CD4-positive, alpha-beta T cell treated with Interleukin-15 for 1 hour (primary cell): ENCODE measurements at regions not wholly inside any gene's neighbourhood (a gene's known extent, or its start where the extent isn't known, plus 50 kb on each side); places are given as distances from the start of the nearest gene placed in this dataset.

ENCODE experiments used
- DNase-seq: peaks from one replicate; pipeline ENCODE4 v3.0.0-alpha.2; 2020

DNA sequence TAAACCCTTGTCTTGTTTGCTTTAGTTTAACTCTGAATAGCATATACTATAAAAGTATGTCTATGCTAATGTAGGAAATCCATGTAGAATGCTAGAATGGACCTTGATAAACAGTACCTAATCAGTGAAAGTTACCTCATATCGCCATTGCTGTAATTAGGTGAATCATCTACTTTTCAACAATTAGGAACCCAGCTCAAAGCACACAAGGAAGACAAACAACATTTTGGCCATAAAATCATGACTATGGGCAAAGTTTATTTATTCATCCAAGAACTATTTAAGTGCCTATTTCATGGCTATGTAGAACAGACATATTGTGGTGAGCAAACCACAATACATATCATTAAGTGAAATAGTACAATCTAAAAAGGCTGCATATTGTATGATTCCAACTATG is 1043.2 kb downstream of the BRINP3 start:
- DNase-seq, result no peak

DNA sequence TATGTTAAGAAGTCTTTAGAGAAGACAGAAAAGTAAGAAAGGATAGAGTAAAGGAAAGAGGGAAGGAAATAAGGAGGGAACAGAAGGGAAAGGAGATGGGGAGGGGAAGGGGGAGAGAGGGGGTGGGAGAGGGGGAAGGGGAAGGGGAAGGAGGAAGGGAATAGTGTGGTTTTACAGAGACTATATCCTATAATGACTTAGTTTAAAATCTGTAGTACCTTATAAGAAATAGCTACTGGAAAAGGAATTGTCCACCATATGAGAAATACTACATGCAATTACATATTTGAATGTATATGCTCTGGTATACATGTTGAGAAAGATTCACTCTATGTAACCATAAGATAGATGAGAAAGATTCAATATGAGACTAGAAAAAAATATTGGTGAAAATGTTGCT is 1042.3 kb downstream of the BRINP3 start:
- DNase-seq, result no peak

GRCh38 chr1:189438808-189439207 is 1038.9 kb downstream of the BRINP3 start:
- no peak for DNase-seq

DNA sequence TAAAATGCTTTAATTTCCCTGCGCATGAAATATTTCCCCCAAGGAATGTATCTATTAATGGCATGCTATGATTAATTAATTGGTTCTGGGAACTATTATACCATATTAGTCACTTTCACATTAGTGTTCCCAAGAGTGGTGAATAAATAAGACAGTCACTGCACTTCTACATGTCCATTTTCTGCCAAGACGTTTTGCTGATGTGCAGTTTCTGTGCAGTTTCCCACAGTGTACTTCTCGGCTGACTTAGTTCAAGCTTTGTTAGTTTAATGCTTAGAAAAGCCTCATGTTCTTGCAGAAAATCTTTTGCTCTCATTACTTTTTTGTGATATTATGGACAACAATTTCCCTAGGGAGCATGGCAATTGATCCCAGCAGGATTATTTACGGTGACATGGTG is 1014.5 kb downstream of the BRINP3 start:
- DNase-seq, result no peak

- DNase-seq, result no peak
These were observed 980.9 kb downstream of the BRINP3 start for GRCh38 chr1:189496768-189497167.

GRCh38 chr1:189499736-189500135 is 977.9 kb downstream of the BRINP3 start:
- no peak for DNase-seq

DNA sequence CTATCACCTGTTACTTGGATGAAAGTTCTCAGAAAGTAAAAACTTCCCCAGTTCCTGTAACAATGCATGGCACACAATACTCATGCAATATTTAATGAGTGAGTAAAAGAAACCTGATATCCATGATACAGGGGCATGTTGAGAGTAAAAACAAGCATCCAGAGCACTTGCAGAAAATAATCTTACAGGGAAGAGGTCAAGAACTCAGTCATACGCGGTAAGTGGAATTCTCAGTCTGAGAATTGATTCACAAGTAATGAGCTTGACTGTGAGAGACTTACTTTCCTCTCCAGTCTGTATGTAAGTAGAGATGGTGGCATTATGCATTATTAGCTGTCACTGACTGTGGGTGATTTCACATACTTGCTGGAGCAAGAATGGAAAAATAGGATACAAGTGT is 976.9 kb downstream of the BRINP3 start:
- no peak for DNase-seq

- no peak for DNase-seq
These were observed 966.8 kb downstream of the BRINP3 start for GRCh38 chr1:189510827-189511226.

DNA sequence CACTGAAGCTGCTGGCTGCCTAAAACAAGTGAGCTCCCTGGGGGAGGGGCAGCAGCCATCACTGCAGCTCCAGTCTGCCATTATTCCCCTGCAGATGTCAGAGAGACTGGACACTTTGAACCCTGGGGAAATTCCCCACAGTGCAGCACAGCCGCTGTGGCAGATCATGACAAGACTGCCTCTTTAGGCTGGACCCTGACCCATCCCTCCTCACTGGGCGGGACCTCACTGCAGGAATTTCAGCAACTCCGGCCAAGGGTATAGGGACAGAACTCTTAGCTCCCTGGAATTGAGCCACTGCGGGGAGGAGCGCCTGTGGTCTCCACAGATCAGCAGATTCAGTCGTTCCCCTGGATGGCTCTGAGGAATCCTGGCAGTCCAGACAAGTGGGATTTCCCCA is 964.6 kb downstream of the BRINP3 start:
- DNase-seq, result no peak

GRCh38 chr1:189522441-189522840 is 955.2 kb downstream of the BRINP3 start:
- DNase-seq, result no peak

- no peak for DNase-seq
These were observed 953.2 kb downstream of the BRINP3 start for GRCh38 chr1:189524501-189524900.

DNA sequence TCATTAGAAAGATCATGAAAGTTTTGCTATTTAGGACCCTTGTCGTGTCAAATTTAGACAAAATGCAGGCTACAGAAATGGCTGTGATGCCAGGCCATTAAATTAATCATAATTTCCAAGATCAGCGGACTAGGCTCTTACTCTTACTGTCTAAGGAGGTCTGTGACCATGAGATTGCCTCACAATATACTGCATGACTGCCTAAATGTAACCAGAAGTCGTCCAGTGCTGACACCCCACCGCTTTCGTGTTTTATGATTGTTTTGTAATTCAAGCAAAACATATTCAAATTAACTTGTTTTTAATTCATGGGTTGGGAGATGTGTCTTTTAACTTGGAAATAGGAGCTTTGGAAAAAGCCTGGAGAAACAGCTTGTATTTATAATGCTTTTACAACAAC is 947.5 kb downstream of the BRINP3 start:
- DNase-seq, result no peak

DNA sequence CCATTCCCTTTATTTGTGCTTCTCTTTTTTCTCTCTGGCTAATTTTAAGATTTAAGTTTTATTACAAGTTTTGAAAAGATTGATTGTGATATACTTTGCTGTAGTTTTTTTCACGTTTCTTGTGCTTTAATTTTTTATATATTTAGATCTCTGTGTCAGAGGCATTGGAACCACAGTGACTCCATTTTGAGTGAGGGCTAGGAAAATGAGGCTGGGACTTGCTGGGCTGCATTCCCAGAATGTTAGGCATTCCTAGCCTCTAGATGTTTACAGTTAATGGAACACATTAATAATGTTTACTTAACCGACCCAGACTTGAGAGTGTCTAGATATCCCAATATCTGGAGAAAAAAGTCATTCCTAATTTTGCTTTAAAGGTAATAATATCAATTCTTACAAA is 939.4 kb downstream of the BRINP3 start:
- no peak for DNase-seq

GRCh38 chr1:189550498-189550897 is 927.2 kb downstream of the BRINP3 start:
- no peak for DNase-seq

DNA sequence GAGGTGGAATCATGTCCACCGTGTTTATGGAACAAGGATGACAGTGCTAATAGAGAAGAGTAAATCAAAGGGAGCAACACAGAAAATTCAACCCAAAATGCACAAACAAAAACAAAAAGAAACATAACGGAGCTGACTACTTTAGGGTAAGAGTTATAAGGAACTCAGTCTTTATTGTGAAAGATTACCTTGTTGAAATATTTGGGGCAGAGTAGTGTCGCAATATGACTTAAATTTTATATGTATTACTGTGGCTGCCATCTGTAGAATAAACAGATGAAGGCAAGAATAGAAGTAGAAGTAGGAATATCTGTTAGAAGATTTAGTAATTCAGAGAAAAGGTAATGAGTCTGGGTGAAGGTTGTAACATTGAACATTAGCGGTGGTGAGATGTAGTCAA is 913.9 kb downstream of the BRINP3 start:
- no peak for DNase-seq

DNA sequence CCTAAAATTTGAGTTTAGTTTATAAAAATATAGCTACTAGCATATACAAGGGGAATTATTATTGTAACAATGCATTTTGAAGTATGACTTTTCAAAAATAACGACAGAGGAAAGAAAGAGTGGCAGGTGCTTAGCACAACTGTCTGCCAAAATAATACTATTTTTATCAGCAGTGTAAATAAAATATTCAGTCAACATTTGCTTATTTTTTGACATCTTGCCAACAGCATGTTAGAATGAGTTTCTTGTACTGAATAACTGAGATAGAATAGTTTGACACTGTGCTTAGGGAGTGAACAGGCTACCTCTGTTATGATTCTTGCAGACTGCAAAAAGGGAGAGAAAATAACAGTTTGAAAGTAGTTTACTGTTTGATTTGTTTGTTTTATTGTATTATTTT is 909.8 kb downstream of the BRINP3 start:
- no peak for DNase-seq

DNA sequence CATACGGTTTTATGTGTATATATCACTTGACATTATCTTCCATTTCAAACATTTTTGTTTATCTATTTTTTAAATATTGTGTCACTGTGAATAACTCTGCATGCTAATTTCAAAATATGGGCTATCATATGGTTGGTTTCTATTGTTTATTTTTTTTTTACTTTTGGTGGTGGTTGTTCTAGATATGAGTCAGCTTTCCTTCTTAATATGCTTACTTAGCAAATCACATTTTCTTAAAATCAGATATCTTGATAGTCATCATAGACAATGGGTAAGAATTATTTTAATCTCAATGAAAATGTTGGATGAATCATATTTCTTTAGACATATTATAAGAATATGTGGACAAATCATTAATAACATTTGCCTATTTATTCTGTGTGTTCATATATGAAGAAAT is 881.5 kb downstream of the BRINP3 start:
- DNase-seq, result no peak

DNA sequence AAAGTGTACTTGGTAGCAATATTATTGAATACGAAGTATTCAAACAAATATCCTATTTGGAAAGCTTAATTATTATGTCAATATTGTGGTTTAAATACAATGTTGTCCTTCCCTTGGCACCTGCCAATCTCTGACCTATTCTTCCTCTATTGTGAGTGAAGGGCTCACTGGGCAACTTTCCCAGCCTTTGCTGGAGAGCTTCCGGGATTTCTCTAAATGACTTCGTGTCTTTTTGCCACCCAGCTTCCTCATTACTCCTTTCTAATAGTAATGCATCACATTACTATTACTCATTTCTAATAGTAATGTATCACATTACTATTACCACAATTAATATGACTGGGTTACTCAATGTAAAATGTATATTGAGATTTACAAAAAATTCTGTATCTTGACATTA is 880.6 kb downstream of the BRINP3 start:
- DNase-seq, result no peak

GRCh38 chr1:189605226-189605625 is 872.4 kb downstream of the BRINP3 start:
- DNase-seq, result no peak

DNA sequence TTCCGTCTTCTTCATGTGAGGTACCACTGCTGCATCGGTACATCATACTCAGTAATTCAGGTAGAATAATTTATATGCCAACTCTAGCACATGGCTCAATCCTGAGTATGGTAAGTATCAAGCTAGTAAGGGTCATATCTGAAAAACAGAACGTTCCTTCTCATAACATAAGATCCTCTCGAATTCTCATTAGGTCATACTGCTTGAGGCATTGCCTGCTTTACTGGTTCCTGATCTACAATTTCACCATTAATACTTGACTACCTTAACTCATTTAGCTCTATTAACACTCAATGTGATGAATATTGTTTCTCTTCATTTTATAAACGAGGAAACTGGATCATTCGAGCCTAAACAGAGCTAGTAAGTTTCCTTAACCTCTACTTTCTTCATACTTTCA is 871.6 kb downstream of the BRINP3 start:
- no peak for DNase-seq

GRCh38 chr1:189606795-189607476 is 870.7 kb downstream of the BRINP3 start:
- DNase-seq, result no peak

DNA sequence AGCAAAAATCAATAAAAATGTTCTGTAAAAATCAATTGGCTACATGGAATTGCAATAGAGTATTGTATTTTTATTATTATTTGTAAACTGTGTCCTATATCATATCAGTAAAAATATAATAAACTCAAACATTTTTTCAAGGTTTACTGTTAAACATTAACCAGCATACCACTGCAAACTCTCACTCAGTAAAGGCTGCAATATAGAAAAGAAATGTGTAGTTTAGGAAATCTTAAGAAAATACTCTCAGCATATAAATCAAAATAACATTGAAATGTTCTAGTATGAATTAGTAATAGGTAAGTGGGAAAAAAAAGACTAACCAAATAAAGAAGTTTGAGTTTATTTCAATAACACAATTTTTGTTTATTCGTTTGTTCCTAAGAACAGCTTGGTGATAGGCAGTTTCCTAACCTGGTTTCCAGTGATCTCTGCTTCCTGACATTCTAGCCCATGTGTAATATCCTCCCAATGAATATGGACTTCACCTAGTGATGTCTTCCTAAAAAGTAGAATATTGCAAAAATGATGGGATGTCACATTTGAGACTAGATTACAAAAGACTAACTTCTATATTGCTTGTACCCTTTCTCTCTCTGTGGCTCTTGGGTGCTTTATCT is 870.1 kb downstream of the BRINP3 start:
- no peak for DNase-seq

- no peak for DNase-seq
These were observed 868.5 kb downstream of the BRINP3 start for GRCh38 chr1:189609167-189609566.

DNA sequence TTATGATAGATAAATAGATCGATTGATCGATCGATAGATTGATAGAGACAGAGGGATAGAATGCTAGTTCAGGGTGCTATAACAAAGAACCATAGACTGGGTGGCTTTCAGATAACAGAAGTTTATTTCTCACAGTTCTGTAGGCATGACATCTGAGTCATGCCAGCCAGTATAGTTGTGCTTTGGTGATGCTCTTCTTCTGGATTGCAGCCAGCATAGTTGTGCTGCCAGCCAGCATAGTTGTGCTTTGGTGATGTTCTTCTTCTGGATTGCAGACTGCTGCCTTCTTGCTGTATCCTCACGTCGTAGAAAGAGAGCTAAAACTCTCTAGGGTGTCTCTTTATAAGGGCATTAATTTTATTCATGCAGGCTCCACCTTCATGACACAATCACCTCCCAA is 860.8 kb downstream of the BRINP3 start:
- no peak for DNase-seq

DNA sequence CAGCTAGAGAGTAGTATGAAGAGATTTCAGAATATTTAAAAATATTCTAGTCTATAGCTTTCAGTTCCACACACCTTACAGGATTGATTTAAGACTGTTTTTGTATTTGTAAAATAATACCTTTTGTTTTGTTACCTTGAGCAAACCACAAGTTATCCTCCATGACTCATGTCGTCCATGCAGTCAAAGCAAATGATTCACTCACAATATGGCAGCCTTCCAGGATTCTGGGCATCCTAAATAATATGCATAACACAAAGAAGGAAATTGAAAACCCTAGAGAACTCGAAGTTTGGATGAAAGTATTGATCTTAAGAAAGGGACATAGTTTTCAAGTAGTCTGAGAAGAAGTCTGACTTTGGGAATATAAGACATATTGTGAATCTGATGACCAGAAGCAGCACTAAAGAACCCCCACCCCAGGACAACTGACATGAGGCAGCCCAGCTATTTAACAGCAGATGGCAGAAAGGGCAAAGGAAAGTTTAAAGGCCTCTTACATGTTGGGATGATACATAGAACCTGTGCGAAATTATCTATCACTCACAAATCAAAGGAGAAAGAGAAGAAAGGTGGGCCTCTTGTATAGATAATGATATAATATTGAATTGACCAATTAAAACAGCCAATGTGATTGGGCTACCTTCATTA is 857.9 kb downstream of the BRINP3 start:
- DNase-seq, result no peak
